NB4 (cell line): ENCODE measurements at regions not wholly inside any gene's neighbourhood (a gene's known extent, or its start where the extent isn't known, plus 50 kb on each side); places are given as distances from the start of the nearest gene placed in this dataset.

ENCODE experiments used
- DNase-seq: peaks from one replicate; pipeline ENCODE4 v3.0.0; 2010; ENCODE audit warnings: low read depth
- H3K4me3 ChIP-seq: one replicate; pipeline ENCODE4 v1.5.1; 2011; ENCODE audit warnings: mild to moderate bottlenecking, low read depth, low read length, moderate library complexity
- MYC ChIP-seq: IDR thresholded peaks from 2 replicates; pipeline ENCODE4 v1.6.1; 2011; ENCODE audit warnings: low read depth, low read length
- POLR2A ChIP-seq: IDR thresholded peaks from 2 replicates; pipeline ENCODE4 v1.6.1; 2011; ENCODE audit warnings: mild to moderate bottlenecking; ENCODE audit not compliant: insufficient read length; ENCODE audit errors: extremely low read depth
- TF ChIP-seq, protein P1 (sequence below): IDR thresholded peaks from 2 replicates; pipeline ENCODE4 v1.6.1; 2011; ENCODE audit warnings: low read depth, low read length
- TF ChIP-seq, protein P2 (sequence below): IDR thresholded peaks from one replicate; pipeline ENCODE4 v1.5.1; 2012; ENCODE audit warnings: low read depth, low read length

DNA sequence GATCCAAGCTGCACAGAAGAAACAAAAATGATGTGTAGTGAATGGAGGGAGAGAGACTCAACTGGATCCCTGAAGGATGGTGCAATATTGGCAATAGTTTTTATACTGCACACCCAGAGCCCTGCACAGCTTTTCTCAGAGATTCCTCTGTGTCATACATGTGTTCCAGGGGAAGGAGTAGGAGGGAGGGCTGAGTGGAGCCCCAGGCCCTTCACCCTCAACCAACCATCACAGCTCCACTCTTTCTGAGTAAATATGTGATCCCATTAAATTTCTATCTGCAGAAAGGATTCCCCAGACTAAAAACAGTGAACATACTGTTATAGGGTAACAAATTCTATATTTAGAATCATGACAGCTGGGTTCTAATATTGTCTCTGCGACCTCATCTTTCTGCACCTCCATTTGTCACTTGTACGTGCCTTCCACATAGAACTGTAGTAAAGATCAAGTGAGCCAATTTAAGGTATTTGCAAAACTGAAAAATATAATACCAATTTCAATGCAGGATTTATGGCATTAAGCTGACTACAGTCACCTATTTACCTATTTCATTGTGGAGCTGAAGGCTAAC is 421.4 kb upstream of the NRSN1 start:
- TF ChIP-seq, protein P1, sequence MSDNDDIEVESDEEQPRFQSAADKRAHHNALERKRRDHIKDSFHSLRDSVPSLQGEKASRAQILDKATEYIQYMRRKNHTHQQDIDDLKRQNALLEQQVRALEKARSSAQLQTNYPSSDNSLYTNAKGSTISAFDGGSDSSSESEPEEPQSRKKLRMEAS = no peak
- TF ChIP-seq, protein P2, sequence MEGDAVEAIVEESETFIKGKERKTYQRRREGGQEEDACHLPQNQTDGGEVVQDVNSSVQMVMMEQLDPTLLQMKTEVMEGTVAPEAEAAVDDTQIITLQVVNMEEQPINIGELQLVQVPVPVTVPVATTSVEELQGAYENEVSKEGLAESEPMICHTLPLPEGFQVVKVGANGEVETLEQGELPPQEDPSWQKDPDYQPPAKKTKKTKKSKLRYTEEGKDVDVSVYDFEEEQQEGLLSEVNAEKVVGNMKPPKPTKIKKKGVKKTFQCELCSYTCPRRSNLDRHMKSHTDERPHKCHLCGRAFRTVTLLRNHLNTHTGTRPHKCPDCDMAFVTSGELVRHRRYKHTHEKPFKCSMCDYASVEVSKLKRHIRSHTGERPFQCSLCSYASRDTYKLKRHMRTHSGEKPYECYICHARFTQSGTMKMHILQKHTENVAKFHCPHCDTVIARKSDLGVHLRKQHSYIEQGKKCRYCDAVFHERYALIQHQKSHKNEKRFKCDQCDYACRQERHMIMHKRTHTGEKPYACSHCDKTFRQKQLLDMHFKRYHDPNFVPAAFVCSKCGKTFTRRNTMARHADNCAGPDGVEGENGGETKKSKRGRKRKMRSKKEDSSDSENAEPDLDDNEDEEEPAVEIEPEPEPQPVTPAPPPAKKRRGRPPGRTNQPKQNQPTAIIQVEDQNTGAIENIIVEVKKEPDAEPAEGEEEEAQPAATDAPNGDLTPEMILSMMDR = no peak
- no peak for TF ChIP-seq MYC
- no peak for TF ChIP-seq POLR2A
- no peak overlapping the region for H3K4me3 ChIP-seq
- no peak for DNase-seq

DNA sequence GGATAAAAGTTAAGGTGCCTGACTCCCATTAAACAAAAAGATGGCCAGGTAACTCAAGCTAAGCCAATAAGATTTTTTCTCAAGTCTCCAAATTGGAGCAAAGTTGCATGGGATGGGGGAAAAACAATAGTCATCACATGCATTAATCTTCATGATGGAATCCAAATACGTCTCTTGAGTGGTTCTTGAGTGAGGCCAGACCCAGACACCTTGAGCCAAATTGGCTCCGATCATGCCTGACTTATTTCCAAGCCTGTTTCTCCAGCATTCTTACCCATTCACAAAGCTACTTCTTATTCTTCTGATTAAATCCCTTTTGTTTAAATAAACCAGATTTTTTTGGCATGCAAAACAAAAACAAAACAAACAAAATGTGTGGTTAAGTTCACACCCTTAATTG is 420.3 kb upstream of the NRSN1 start:
- no peak for TF ChIP-seq POLR2A
- TF ChIP-seq, protein P2 = no peak
- TF ChIP-seq, protein P1 = no peak
- TF ChIP-seq MYC = no peak
- no peak overlapping the region for H3K4me3 ChIP-seq
- no peak for DNase-seq

DNA sequence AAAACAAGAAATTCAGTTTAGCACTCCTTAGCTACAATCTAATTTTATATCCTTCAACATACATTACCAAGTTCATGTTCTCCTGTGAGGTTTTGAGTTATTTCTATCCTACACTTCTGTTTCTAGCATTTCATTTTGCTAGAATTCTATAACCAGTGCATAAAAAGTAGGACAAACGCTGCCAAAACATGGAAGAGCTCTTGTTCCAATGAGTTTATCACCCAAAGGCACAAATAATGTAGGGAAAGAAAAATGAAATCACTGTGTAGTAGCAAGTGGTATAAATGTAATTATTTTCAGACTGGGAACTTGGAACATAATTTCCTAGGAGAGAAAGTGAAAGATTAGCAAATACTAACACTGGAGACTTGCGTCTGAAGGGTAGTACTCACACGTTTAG is 413.3 kb upstream of the NRSN1 start:
- H3K4me3 ChIP-seq = no peak overlapping the region
- TF ChIP-seq, protein P1 = no peak
- no peak for TF ChIP-seq POLR2A
- TF ChIP-seq, protein P2 = no peak
- no peak for TF ChIP-seq MYC
- DNase-seq = no peak

DNA sequence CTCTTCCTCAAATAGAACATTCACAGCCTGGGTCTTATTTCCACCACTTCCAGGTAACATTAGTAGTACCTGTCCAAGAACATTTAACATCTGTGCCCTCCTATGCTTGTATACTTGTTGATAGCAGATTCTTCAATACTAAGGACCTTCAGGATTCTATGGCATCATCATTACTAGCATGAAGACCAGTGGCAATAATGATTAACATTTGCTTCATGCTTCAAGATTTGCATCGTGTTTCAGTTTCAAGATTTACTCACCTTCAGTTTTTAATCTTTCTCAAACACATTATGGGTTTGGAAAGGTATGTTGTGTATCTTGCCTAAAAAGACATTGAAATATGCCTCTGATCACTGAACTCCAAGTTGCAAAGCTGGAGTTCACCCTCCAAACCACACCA is 412.8 kb upstream of the NRSN1 start:
- TF ChIP-seq, protein P2 = no peak
- TF ChIP-seq MYC = no peak
- no peak for TF ChIP-seq POLR2A
- TF ChIP-seq, protein P1 = no peak
- no peak for DNase-seq
- no peak overlapping the region for H3K4me3 ChIP-seq

DNA sequence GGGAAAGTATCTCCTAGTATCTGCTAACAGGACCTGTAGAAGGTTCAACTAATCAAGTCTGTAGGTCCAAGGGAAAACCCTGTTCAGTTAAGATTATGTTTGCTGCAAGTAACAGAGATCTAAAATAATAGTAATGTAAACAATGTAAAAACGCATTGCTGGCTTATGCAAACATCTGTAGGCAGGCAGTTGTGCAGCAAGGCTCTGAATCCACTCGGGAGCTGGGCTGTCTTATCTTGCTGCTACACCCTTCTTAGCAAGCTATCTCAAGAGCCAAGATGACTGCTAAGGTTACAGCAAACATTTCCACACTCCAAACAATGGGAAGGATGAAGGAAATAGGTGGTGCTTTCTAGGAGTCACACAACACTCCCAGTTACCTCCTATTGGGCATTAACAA is 397.3 kb upstream of the NRSN1 start:
- DNase-seq = no peak
- TF ChIP-seq POLR2A (no peak), MYC (no peak)
- TF ChIP-seq, protein P1 = no peak
- TF ChIP-seq, protein P2 = no peak
- no peak overlapping the region for H3K4me3 ChIP-seq

DNA sequence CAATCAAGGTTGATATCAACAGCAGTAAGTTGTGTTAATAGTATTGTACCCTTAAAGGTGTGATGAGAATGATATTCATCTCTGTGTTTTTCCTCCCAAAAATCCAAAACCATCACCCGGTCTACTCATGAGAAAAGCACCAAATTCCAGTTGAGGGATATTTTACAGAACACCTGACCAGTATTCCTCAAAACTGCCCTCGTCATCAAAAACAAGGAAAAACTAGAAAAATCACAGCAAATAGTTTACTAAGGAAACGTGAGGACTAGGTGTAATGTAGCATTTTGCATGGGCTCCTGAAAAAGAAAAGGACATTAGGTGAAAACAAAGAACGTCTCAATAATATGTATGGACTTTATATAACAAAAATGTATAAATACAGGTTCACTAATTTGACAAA is 394.4 kb upstream of the NRSN1 start:
- H3K4me3 ChIP-seq = no peak overlapping the region
- no peak for TF ChIP-seq POLR2A
- TF ChIP-seq MYC = no peak
- TF ChIP-seq, protein P1 = no peak
- TF ChIP-seq, protein P2 = no peak
- DNase-seq = no peak
